IMR-90 (cell line): ENCODE measurements at regions not wholly inside any gene's neighbourhood (a gene's known extent, or its start where the extent isn't known, plus 50 kb on each side); places are given as distances from the start of the nearest gene placed in this dataset.

Experiments
- ATAC-seq: fragments of 200-7000 bp; cut with Tn5 transposase; 2 replicates; pipeline ENCODE4 v1.9.1; 2020; ENCODE audit warnings: low read depth, mild to moderate bottlenecking, moderate library complexity
- BruUV-seq: library from RNA; stranded (reverse); fragments of 400-500 nt; replicated peaks from 2 replicates; lab custom pipeline; 2021; lab: Mats Ljungman, UMichigan
- CTCF ChIA-PET: fragments of 300-600 bp; formaldehyde crosslinking; extraction: SDS; loops from one replicate; lab custom pipeline; 2021; ENCODE audit warnings: antibody characterized with exemption; lab: Yijun Ruan, JAX
- POLR2A ChIA-PET: fragments of 300-600 bp; sonication (Branson Sonifier 250); formaldehyde crosslinking; loops from one replicate; lab custom pipeline; 2022; ENCODE audit warnings: antibody characterized with exemption; ENCODE audit not compliant: unreplicated experiment; lab: Charles Lee
- DNase-seq: peaks from one replicate; pipeline ENCODE4 v3.0.0; 2013
- H2AFZ ChIP-seq: replicated peaks from 2 replicates; pipeline ENCODE3; 2013; ENCODE audit warnings: low read length, mild to moderate bottlenecking; ENCODE audit not compliant: poor library complexity
- H2AK5ac ChIP-seq: 2 replicates; pipeline ENCODE4 v1.6.1; 2013; ENCODE audit warnings: low read depth, low read length, inconsistent platforms
- H2AK9ac ChIP-seq: replicated peaks from 2 replicates; pipeline ENCODE3; 2013; ENCODE audit warnings: mild to moderate bottlenecking, low read depth, low read length, moderate library complexity; ENCODE audit not compliant: poor library complexity
- H2BK120ac ChIP-seq: 2 replicates; pipeline ENCODE4 v1.6.1; 2013; ENCODE audit warnings: low read depth, low read length, inconsistent platforms
- H2BK15ac ChIP-seq: 3 replicates; pipeline ENCODE4 v1.6.1; 2013; ENCODE audit warnings: low read depth, low read length, inconsistent platforms
- H2BK20ac ChIP-seq: 2 replicates; pipeline ENCODE4 v1.6.1; 2013; ENCODE audit warnings: low read depth, mild to moderate bottlenecking, inconsistent platforms, low read length, moderate library complexity
- H2BK5ac ChIP-seq: 2 replicates; pipeline ENCODE4 v1.6.1; 2013; ENCODE audit warnings: mild to moderate bottlenecking, low read depth, low read length, inconsistent platforms; ENCODE audit not compliant: poor library complexity, severe bottlenecking
- H3K14ac ChIP-seq: replicated peaks from 2 replicates; pipeline ENCODE4 v1.6.1; 2013; ENCODE audit warnings: low read depth, low read length, inconsistent platforms
- H3K18ac ChIP-seq: 2 replicates; pipeline ENCODE4 v1.6.1; 2013; ENCODE audit warnings: low read depth, low read length, control low read depth
- H3K23ac ChIP-seq: 2 replicates; pipeline ENCODE4 v1.6.1; 2013; ENCODE audit warnings: low read depth, low read length, inconsistent platforms
- H3K27ac ChIP-seq: 2 replicates; pipeline ENCODE4 v1.5.1; 2013; ENCODE audit warnings: mild to moderate bottlenecking, control low read depth, low read length; ENCODE audit not compliant: insufficient read depth
- H3K27me3 ChIP-seq: 2 replicates; pipeline ENCODE4 v1.6.1; 2013; ENCODE audit warnings: low read length; ENCODE audit not compliant: control insufficient read depth, insufficient read depth
- H3K36me3 ChIP-seq: 2 replicates; pipeline ENCODE4 v1.6.1; 2013; ENCODE audit warnings: low read length, mixed read lengths; ENCODE audit not compliant: control insufficient read depth, insufficient read depth
- H3K4ac ChIP-seq: 2 replicates; pipeline ENCODE4 v1.6.1; 2013; ENCODE audit warnings: low read depth, low read length, inconsistent platforms
- H3K4me1 ChIP-seq: 2 replicates; pipeline ENCODE4 v1.6.1; 2013; ENCODE audit warnings: low read length, mixed read lengths; ENCODE audit not compliant: control insufficient read depth, insufficient read depth
- H3K4me2 ChIP-seq: 2 replicates; pipeline ENCODE4 v1.6.1; 2013; ENCODE audit warnings: low read depth, mild to moderate bottlenecking, control low read depth, low read length, moderate library complexity
- H3K4me3 ChIP-seq: 2 replicates; pipeline ENCODE4 v1.5.1; 2013; ENCODE audit warnings: low read depth, mild to moderate bottlenecking, control low read depth, low read length, moderate library complexity; ENCODE audit not compliant: insufficient read depth
- H3K56ac ChIP-seq: 2 replicates; pipeline ENCODE4 v1.6.1; 2013; ENCODE audit warnings: low read length, inconsistent platforms; ENCODE audit not compliant: insufficient read depth; ENCODE audit errors: extremely low read depth
- H3K79me1 ChIP-seq, 2 experiments: 2 replicates each; pipeline ENCODE4 v1.6.1; 2013; ENCODE audit warnings: low read length in 2 of 2, inconsistent platforms in 1 of 2, low read depth in 1 of 2
- H3K9ac ChIP-seq: 2 replicates; pipeline ENCODE4 v1.6.1; 2013; ENCODE audit warnings: low read depth, low read length, control low read depth
- H3K9me1 ChIP-seq: 2 replicates; pipeline ENCODE4 v1.6.1; 2013; ENCODE audit warnings: low read length, inconsistent platforms; ENCODE audit not compliant: insufficient read depth
- H3K9me3 ChIP-seq: 2 replicates; pipeline ENCODE4 v1.6.1; 2013; ENCODE audit warnings: low read length; ENCODE audit not compliant: control insufficient read depth, insufficient read depth
- H4K20me1 ChIP-seq: 2 replicates; pipeline ENCODE4 v1.6.1; 2013; ENCODE audit warnings: low read length, inconsistent platforms; ENCODE audit not compliant: insufficient read depth
- H4K5ac ChIP-seq: 2 replicates; pipeline ENCODE4 v1.6.1; 2013; ENCODE audit warnings: mild to moderate bottlenecking, low read depth, low read length, control low read depth
- H4K8ac ChIP-seq, 2 experiments: 2 replicates each; pipeline ENCODE4 v1.6.1; 2013; ENCODE audit warnings: low read depth in 2 of 2, low read length in 2 of 2, control low read depth in 1 of 2, inconsistent platforms in 1 of 2
- H4K91ac ChIP-seq: 2 replicates; pipeline ENCODE4 v1.6.1; 2013; ENCODE audit warnings: low read depth, low read length, inconsistent platforms; ENCODE audit not compliant: insufficient read depth
- BHLHE40 ChIP-seq: fragments of 150-350 bp; IDR thresholded peaks from 2 replicates; pipeline ENCODE4 v1.6.1; 2016; ENCODE audit warnings: mild to moderate bottlenecking, low read depth, low read length
- CHD1 ChIP-seq: IDR thresholded peaks from 2 replicates; pipeline ENCODE4 v1.6.1; 2012; ENCODE audit warnings: low read depth, low read length, improper control_type of control experiment
- MXI1 ChIP-seq: IDR thresholded peaks from 2 replicates; pipeline ENCODE4 v1.6.1; 2012; ENCODE audit warnings: low read depth, mild to moderate bottlenecking, low read length, moderate library complexity, borderline replicate concordance
- POLR2A ChIP-seq: IDR thresholded peaks from 2 replicates; pipeline ENCODE4 v1.6.1; 2012; ENCODE audit warnings: mild to moderate bottlenecking, low read depth, low read length
- RAD21 ChIP-seq: IDR thresholded peaks from 2 replicates; pipeline ENCODE4 v1.6.1; 2012; ENCODE audit warnings: low read length, improper control_type of control experiment
- RCOR1 ChIP-seq: IDR thresholded peaks from 2 replicates; pipeline ENCODE4 v1.6.1; 2012; ENCODE audit warnings: mild to moderate bottlenecking, low read length, improper control_type of control experiment; ENCODE audit not compliant: insufficient replicate concordance
- WGBS, 2 experiments: methylation state at CpG; one replicate each; pipeline versions ENCODE4 v1.1.5 to v1.1.7; 2013; ENCODE audit warnings: missing lambda C conversion rate in 2 of 2; ENCODE audit not compliant: insufficient read length in 1 of 2; ENCODE audit errors: extremely low coverage in 2 of 2; 5-methylcytosine and 5-hydroxymethylcytosine counted together
- dilution Hi-C: fragments of 300-500 bp; cut with HindIII; formaldehyde crosslinking; loops from one replicate; pipeline ENCODE4 v1.14.3; 2018; ENCODE audit warnings: low sequenced_read_pairs; ENCODE audit not compliant: unreplicated experiment
- in situ Hi-C: fragments of 300-500 bp; cut with MboI; formaldehyde crosslinking; loops from 3 replicates; pipeline ENCODE4 v1.14.3; 2019; ENCODE audit warnings: low sequenced_read_pairs, inconsistent platforms, mixed read lengths
- intact Hi-C: fragments of 100-400 bp; cut with micrococcal nuclease; formaldehyde crosslinking; loops from 2 replicates; pipeline ENCODE4 v1.10.0; 2022
- TF ChIP-seq, protein P1 (sequence below): conservative IDR thresholded peaks from 2 replicates; pipeline ENCODE4 v1.5.1; 2012; ENCODE audit warnings: mild to moderate bottlenecking, low read depth, low read length, improper control_type of control experiment

DNA sequence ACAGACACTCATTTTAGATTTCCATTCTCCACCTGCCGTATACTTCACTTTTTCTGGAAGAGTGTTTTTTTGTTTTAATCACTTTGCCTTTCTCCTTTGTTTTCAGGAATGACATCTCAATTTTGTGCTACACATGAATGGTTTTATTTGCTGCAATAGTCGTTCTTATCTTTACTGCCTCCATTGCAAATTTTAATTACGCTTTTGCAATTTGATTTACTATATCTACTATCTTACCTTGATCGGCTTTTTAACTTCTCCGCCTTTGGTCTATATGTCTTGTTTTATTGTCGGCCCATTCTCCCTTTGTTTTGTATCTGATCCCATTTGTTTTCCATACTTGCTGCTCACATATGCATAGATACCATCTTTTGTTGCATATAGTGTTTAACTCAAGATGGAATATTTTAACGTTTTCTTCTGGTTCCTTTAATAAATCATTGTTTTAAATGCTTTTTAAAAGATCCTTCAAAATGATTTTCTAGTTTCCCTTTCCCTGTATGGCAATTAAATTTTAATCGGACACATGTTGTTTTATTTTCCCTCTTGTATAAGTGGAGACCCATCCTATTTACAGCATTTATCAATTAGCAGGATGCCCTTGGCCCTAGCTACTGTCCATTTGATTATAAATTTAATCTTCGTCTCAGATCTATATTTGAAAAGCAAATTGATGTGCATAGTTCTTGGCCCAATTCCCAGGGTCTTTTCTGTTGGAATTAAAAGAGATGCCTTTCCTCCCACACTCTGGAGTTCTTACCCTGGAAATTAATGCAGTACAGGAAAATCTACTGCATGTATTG lies 97.2 kb upstream of the CNTN4 start:
- intact Hi-C loops: no loop called here
- 80% methylated on average over 1 of the region's 9 CpGs; no CpG with 5 or more reads in 1 of the 2 experiments for WGBS, 2 experiments
- no peak overlapping the region for H3K27ac ChIP-seq

More for the DNA sequence above, 97.2 kb upstream of the CNTN4 start:
- BruUV-seq: no TSS peak
- no peak overlapping the region for H3K4me3 ChIP-seq
- ChIA-PET POLR2A (no interaction called here), CTCF (no interaction called here)
- H4K91ac ChIP-seq: no peak overlapping the region
- H3K23ac ChIP-seq: no peak overlapping the region
- no peak overlapping the region for H2AK5ac ChIP-seq
- TF ChIP-seq RCOR1: no peak
- TF ChIP-seq MXI1: no peak
- TF ChIP-seq POLR2A: no peak
- no peak for TF ChIP-seq BHLHE40
- no peak for TF ChIP-seq RAD21
- TF ChIP-seq, protein P1, sequence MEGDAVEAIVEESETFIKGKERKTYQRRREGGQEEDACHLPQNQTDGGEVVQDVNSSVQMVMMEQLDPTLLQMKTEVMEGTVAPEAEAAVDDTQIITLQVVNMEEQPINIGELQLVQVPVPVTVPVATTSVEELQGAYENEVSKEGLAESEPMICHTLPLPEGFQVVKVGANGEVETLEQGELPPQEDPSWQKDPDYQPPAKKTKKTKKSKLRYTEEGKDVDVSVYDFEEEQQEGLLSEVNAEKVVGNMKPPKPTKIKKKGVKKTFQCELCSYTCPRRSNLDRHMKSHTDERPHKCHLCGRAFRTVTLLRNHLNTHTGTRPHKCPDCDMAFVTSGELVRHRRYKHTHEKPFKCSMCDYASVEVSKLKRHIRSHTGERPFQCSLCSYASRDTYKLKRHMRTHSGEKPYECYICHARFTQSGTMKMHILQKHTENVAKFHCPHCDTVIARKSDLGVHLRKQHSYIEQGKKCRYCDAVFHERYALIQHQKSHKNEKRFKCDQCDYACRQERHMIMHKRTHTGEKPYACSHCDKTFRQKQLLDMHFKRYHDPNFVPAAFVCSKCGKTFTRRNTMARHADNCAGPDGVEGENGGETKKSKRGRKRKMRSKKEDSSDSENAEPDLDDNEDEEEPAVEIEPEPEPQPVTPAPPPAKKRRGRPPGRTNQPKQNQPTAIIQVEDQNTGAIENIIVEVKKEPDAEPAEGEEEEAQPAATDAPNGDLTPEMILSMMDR: no peak
- TF ChIP-seq CHD1: no peak
- H4K5ac ChIP-seq: no peak overlapping the region
- no peak overlapping the region for H3K14ac ChIP-seq
- H3K79me1 ChIP-seq: no peaks in the 10 kb centered on the region
- no peak overlapping the region for H3K4ac ChIP-seq
- ATAC-seq: no peak
- H4K8ac ChIP-seq: no peak overlapping the region
- H2AFZ ChIP-seq: no peak overlapping the region
- H4K20me1 ChIP-seq: no peaks in the 10 kb centered on the region
- H2BK15ac ChIP-seq: no peak overlapping the region
- H3K9me3 ChIP-seq: peaks cover 4% of the 10 kb centered on the region
- dilution Hi-C loops: no loop called here
- H3K56ac ChIP-seq: no peak overlapping the region
- H3K27me3 ChIP-seq: no peaks in the 10 kb centered on the region
- no peak overlapping the region for H2AK9ac ChIP-seq
- H3K18ac ChIP-seq: no peak overlapping the region
- H3K4me1 ChIP-seq: no peaks in the 10 kb centered on the region
- H2BK120ac ChIP-seq: no peak overlapping the region
- no peak overlapping the region for H3K4me2 ChIP-seq
- no peak overlapping the region for H2BK5ac ChIP-seq
- in situ Hi-C loops: no loop called here
- no peaks in the 10 kb centered on the region for H3K36me3 ChIP-seq
- DNase-seq: no peak
- H3K9ac ChIP-seq: no peak overlapping the region
- no peak overlapping the region for H2BK20ac ChIP-seq
- H3K9me1 ChIP-seq: no peaks in the 10 kb centered on the region
